Activated CD8-positive, alpha-beta memory T cell treated with anti-CD3 and anti-CD28 coated beads, Interleukin-2, amount 10 ng/mL, durations not matched to agents 7 days and 5 days (primary cell): ENCODE measurements at regions not wholly inside any gene's neighbourhood (a gene's known extent, or its start where the extent isn't known, plus 50 kb on each side); places are given as distances from the start of the nearest gene placed in this dataset.

ENCODE experiments used
- ATAC-seq: fragments of 150-1000 bp; cut with Tn5 transposase; one replicate; pipeline ENCODE4 v1.10.0; 2021; ENCODE audit warnings: moderate library complexity
- CTCF ChIA-PET: fragments of 350-600 bp; sonication (Branson Sonifier 250); formaldehyde crosslinking; loops from one replicate; lab custom pipeline; 2021; ENCODE audit warnings: antibody characterized with exemption; lab: Charles Lee
- DNase-seq: peaks from one replicate; pipeline ENCODE4 v3.0.0-alpha.2; 2020
- H3K27ac Mint-ChIP-seq: one replicate; pipeline ENCODE4 v1.8.0; 2021; ENCODE audit warnings: mild to moderate bottlenecking, mixed read lengths
- H3K27me3 Mint-ChIP-seq: one replicate; pipeline ENCODE4 v1.8.0; 2021; ENCODE audit warnings: mixed read lengths
- H3K36me3 Mint-ChIP-seq: one replicate; pipeline ENCODE4 v1.8.0; 2021; ENCODE audit warnings: mild to moderate bottlenecking, mixed read lengths
- H3K4me1 Mint-ChIP-seq: one replicate; pipeline ENCODE4 v1.8.0; 2021; ENCODE audit warnings: mixed read lengths
- H3K4me3 Mint-ChIP-seq: one replicate; pipeline ENCODE4 v1.8.0; 2021; ENCODE audit warnings: mild to moderate bottlenecking, moderate library complexity, mixed read lengths
- H3K9me3 Mint-ChIP-seq: one replicate; pipeline ENCODE4 v1.8.0; 2022; ENCODE audit warnings: low read depth, mixed read lengths

GRCh38 chr11:19508165-19508564 lies 204.5 kb upstream of the NAV2 start:
- no peaks in the 10 kb centered on the region for H3K4me1 Mint-ChIP-seq
- H3K9me3 Mint-ChIP-seq = no peaks in the 10 kb centered on the region
- H3K4me3 Mint-ChIP-seq = no peak overlapping the region
- no peak overlapping the region for H3K27ac Mint-ChIP-seq
- CTCF ChIA-PET = no interaction called here
- DNase-seq (no peak), ATAC-seq (no peak)
- H3K27me3 Mint-ChIP-seq = peaks cover 24% of the 10 kb centered on the region
- H3K36me3 Mint-ChIP-seq = no peaks in the 10 kb centered on the region

GRCh38 chr11:19506816-19507486 lies 205.7 kb upstream of the NAV2 start:
- Mint-ChIP-seq H3K27me3 (peaks cover 26% of the 10 kb centered on the region), H3K9me3 (no peaks in the 10 kb centered on the region), H3K36me3 (no peaks in the 10 kb centered on the region), H3K4me1 (no peaks in the 10 kb centered on the region), H3K27ac (no peak overlapping the region), H3K4me3 (no peak overlapping the region)
- CTCF ChIA-PET = interaction anchor here (0.8 kb wide), 2 partner anchors 42 to 435 kb away, joined by 3 read pairs; no protein-coding TSS in a partner anchor
- ATAC-seq (no peak), DNase-seq (no peak)

GRCh38 chr11:19502691-19503253 lies 209.9 kb upstream of the NAV2 start:
- H3K27me3 Mint-ChIP-seq = peaks cover 13% of the 10 kb centered on the region
- no peak for ATAC-seq
- DNase-seq = no peak
- no peaks in the 10 kb centered on the region for H3K9me3 Mint-ChIP-seq
- H3K27ac Mint-ChIP-seq = no peak overlapping the region
- no peaks in the 10 kb centered on the region for H3K4me1 Mint-ChIP-seq
- CTCF ChIA-PET = no interaction called here
- no peaks in the 10 kb centered on the region for H3K36me3 Mint-ChIP-seq
- no peak overlapping the region for H3K4me3 Mint-ChIP-seq

GRCh38 chr11:19501631-19502030 lies 211.0 kb upstream of the NAV2 start:
- DNase-seq (no peak), ATAC-seq (no peak)
- no peaks in the 10 kb centered on the region for H3K4me1 Mint-ChIP-seq
- H3K27me3 Mint-ChIP-seq = peaks cover 12% of the 10 kb centered on the region
- no peak overlapping the region for H3K4me3 Mint-ChIP-seq
- H3K27ac Mint-ChIP-seq = no peak overlapping the region
- H3K9me3 Mint-ChIP-seq = no peaks in the 10 kb centered on the region
- no peaks in the 10 kb centered on the region for H3K36me3 Mint-ChIP-seq
- CTCF ChIA-PET = no interaction called here

DNA sequence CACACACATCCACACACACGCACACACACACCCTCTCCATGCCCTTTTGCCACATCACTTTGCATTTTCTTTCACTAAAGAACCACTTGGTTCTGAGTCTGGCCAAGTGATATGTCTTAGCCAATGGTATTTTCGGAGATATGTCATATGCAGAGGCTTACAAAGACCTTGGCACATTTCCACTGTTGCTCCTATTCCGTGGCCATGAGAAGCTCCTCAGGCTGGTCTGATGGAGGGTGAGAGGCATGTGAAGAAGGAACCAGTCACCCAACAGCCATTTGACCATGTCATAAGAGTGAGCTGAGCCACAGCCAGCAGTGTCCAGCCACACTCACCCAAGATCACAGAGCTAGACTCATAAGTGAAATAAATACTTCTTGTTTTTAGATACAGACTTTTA lies 212.6 kb upstream of the NAV2 start:
- DNase-seq = no peak
- H3K4me1 Mint-ChIP-seq = no peaks in the 10 kb centered on the region
- H3K27me3 Mint-ChIP-seq = peaks cover 13% of the 10 kb centered on the region
- CTCF ChIA-PET = no interaction called here
- H3K27ac Mint-ChIP-seq = no peak overlapping the region
- H3K9me3 Mint-ChIP-seq = no peaks in the 10 kb centered on the region
- no peaks in the 10 kb centered on the region for H3K36me3 Mint-ChIP-seq
- no peak for ATAC-seq
- no peak overlapping the region for H3K4me3 Mint-ChIP-seq

- CTCF ChIA-PET = no interaction called here
- peaks cover 13% of the 10 kb centered on the region for H3K27me3 Mint-ChIP-seq
- H3K4me3 Mint-ChIP-seq = no peak overlapping the region
- ATAC-seq (no peak), DNase-seq (no peak)
- H3K4me1 Mint-ChIP-seq = no peaks in the 10 kb centered on the region
- H3K36me3 Mint-ChIP-seq = no peaks in the 10 kb centered on the region
- no peaks in the 10 kb centered on the region for H3K9me3 Mint-ChIP-seq
- no peak overlapping the region for H3K27ac Mint-ChIP-seq
These were observed 213.5 kb upstream of the NAV2 start for GRCh38 chr11:19499026-19499669.

GRCh38 chr11:19493446-19494213 lies 219.0 kb upstream of the NAV2 start:
- DNase-seq = no peak
- no peak overlapping the region for H3K4me3 Mint-ChIP-seq

DNA sequence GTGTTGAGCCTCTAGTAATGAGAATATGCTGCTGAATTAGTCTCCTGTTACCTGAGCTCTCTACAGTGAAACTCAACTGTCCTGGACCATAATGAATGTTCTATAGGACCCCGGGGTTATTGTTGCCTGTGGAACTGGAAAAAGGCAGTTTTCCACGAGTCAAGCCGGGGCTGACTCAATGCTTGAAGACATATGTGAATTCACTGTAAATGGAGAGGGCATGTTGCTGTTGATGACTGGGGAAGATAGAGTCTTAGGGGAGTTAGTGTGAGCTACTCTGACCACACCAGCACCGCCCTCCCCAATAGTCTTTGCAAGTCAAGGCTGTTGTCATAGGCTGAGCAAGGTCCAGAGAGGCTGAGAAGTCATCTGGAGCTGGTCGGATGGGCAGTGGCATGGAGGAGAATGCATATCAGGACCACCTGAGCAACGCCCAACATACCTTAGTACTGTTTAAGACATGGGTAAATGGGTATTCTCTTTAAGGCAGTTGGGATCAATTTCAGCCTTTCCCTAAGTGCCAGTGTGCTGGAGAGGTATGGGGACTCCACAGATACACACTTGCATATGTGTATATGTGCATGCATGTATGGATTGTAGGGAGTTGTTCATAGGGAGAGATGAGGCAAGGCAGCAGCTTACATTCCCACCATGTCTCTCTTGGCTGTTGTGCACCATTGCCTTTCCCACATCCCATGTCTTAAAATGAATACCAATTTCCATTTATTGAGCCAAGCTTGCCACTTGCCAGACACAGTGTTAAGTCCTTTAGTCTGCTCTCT lies 230.1 kb upstream of the NAV2 start:
- Mint-ChIP-seq H3K27ac (no peak overlapping the region), H3K4me1 (no peaks in the 10 kb centered on the region), H3K9me3 (no peaks in the 10 kb centered on the region), H3K36me3 (no peaks in the 10 kb centered on the region), H3K27me3 (peaks cover 10% of the 10 kb centered on the region), H3K4me3 (no peak overlapping the region)
- CTCF ChIA-PET = no interaction called here
- ATAC-seq (no peak), DNase-seq (no peak)

More at GRCh38 chr11:19493446-19494213, 219.0 kb upstream of the NAV2 start:
- no peaks in the 10 kb centered on the region for H3K36me3 Mint-ChIP-seq
- peaks cover 19% of the 10 kb centered on the region for H3K27me3 Mint-ChIP-seq
- CTCF ChIA-PET = interaction anchor here (1.0 kb wide), 1 partner anchor 24 kb away, joined by 3 read pairs; no protein-coding TSS in a partner anchor
- H3K4me1 Mint-ChIP-seq = no peaks in the 10 kb centered on the region
- H3K27ac Mint-ChIP-seq = no peak overlapping the region
- no peaks in the 10 kb centered on the region for H3K9me3 Mint-ChIP-seq
- ATAC-seq = no peak

GRCh38 chr11:19480540-19480939 lies 232.1 kb upstream of the NAV2 start:
- Mint-ChIP-seq H3K4me3 (no peak overlapping the region), H3K27ac (no peak overlapping the region), H3K4me1 (no peaks in the 10 kb centered on the region), H3K36me3 (no peaks in the 10 kb centered on the region), H3K27me3 (peaks cover 13% of the 10 kb centered on the region), H3K9me3 (no peaks in the 10 kb centered on the region)
- no peak for ATAC-seq
- DNase-seq = no peak
- CTCF ChIA-PET = no interaction called here

GRCh38 chr11:19478891-19479290 lies 233.7 kb upstream of the NAV2 start:
- Mint-ChIP-seq H3K4me1 (no peaks in the 10 kb centered on the region), H3K27me3 (peaks cover 13% of the 10 kb centered on the region), H3K9me3 (no peaks in the 10 kb centered on the region), H3K4me3 (no peak overlapping the region), H3K27ac (no peak overlapping the region), H3K36me3 (no peaks in the 10 kb centered on the region)
- ATAC-seq = no peak
- CTCF ChIA-PET = no interaction called here
- DNase-seq = no peak

DNA sequence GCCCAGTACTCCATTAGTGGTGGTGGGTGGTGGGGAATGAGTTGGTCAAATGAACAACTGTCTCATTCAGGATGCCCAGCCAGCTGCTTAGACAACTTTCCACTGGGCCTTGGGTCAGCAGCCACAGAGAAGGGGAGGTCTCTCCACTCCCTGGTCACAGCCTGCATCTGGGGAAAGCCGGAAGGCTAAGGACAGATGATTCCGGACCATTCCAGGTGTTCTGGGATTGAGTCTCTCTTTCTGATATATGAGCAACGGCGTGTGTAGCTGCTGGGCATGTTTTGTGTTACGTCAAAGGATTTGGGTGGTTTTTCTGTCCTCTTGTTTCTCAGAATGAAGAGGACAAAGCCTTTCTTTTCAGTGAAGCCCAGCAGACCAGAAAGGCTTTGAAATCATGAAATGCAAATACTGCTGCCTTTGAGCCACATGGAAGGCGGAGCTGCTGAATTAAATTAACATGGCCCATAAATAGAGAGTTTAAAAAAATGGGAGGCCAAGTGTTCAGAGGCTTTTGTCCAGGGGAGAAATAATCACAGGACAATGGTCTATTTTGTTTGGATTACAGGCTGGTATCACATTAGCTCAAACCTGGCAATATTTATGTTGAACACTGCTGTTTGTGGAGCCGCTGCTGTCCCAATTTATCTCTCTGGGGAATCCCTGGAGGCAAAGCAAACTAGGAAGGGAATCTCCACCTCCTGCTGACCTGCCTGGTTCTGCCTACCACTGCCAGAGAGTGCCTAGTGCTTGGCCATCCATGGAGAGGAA lies 234.4 kb upstream of the E2F8 start:
- no peaks in the 10 kb centered on the region for H3K4me1 Mint-ChIP-seq
- ATAC-seq (no peak), DNase-seq (no peak)
- no peaks in the 10 kb centered on the region for H3K36me3 Mint-ChIP-seq
- H3K27me3 Mint-ChIP-seq = peaks cover 21% of the 10 kb centered on the region
- no peaks in the 10 kb centered on the region for H3K9me3 Mint-ChIP-seq
- CTCF ChIA-PET = no interaction called here
- H3K4me3 Mint-ChIP-seq = no peak overlapping the region
- H3K27ac Mint-ChIP-seq = no peak overlapping the region

- H3K4me1 Mint-ChIP-seq = no peaks in the 10 kb centered on the region
- no peaks in the 10 kb centered on the region for H3K36me3 Mint-ChIP-seq
- CTCF ChIA-PET = no interaction called here
- ATAC-seq = no peak
- no peak for DNase-seq
- H3K27me3 Mint-ChIP-seq = peaks cover 23% of the 10 kb centered on the region
- H3K9me3 Mint-ChIP-seq = no peaks in the 10 kb centered on the region
- no peak overlapping the region for H3K4me3 Mint-ChIP-seq
- H3K27ac Mint-ChIP-seq = no peak overlapping the region
These were observed 233.5 kb upstream of the E2F8 start for GRCh38 chr11:19474211-19474610.
